ENCODE measurements at regions not wholly inside any gene's neighbourhood (a gene's known extent, or its start where the extent isn't known, plus 50 kb on each side); places are given as distances from the start of the nearest gene placed in this dataset.

DNA sequence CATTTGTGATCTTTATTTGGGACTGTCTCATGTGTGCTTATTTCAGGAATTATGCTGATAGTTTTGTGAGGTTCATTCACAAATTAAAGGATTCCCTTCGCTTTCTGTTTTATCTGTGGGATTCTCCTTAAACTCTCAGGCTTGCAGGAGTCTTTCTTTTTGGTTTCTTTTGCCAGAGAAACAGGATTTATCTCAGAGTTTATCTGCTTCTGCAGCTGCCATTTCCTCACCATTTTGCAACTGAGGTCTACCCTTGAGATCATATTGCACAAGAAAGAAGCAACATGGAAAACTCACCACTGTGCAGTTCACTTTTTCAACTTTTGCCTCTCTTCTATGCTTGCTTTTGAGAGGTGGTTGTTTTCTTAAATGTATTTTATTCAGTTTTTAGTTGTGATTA is 201.0 kb downstream of the PRL start:
- Histone ChIP-seq H3K27ac (no peak overlapping the region), H3K4me3 (no peak overlapping the region), H3K4me1 (no peaks in the 10 kb centered on the region), H3K36me3 (no peaks in the 10 kb centered on the region), H3K27me3 (no peaks in the 10 kb centered on the region), H3K9me3 (no peaks in the 10 kb centered on the region)
- no peak for TF ChIP-seq POLR2A (IDR thresholded peaks at IDR 0.05)
- TF ChIP-seq POLR2AphosphoS5 (IDR thresholded peaks at IDR 0.05; ENCODE audit: insufficient read depth in 1 of 2, low read depth in 1 of 2): no peak
- TF ChIP-seq, protein P1, sequence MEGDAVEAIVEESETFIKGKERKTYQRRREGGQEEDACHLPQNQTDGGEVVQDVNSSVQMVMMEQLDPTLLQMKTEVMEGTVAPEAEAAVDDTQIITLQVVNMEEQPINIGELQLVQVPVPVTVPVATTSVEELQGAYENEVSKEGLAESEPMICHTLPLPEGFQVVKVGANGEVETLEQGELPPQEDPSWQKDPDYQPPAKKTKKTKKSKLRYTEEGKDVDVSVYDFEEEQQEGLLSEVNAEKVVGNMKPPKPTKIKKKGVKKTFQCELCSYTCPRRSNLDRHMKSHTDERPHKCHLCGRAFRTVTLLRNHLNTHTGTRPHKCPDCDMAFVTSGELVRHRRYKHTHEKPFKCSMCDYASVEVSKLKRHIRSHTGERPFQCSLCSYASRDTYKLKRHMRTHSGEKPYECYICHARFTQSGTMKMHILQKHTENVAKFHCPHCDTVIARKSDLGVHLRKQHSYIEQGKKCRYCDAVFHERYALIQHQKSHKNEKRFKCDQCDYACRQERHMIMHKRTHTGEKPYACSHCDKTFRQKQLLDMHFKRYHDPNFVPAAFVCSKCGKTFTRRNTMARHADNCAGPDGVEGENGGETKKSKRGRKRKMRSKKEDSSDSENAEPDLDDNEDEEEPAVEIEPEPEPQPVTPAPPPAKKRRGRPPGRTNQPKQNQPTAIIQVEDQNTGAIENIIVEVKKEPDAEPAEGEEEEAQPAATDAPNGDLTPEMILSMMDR (IDR thresholded peaks at IDR 0.05): no peak
- intact Hi-C loops (cut with DNase I): no loop called here
- DNase-seq (ENCODE audit: extremely low spot score in 2 of 2): no peak

DNA sequence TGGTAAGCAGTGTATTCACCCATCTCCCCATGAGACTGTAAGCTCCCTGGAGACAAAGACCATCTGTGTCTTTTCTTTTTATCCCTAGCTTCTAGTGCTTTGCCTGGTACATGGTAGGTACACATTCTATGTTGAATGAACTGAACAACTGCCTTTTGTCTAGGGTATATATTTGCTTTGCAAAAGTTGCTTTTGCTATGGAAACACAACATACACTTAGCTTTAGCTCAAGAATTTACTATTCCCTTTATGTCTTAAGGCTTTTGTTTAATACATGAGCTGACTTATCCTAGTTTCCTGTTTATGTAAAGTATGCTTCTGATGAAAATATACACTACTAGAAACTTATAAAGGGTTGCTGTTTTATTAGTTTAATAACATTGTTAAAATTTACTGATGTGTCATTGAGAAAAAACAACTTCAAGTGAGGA is 198.2 kb downstream of the PRL start:
- intact Hi-C loops (cut with DNase I): no loop called here
- Histone ChIP-seq H3K27ac (no peak overlapping the region), H3K9me3 (no peaks in the 10 kb centered on the region), H3K27me3 (no peaks in the 10 kb centered on the region), H3K4me3 (no peak overlapping the region), H3K36me3 (no peaks in the 10 kb centered on the region), H3K4me1 (no peaks in the 10 kb centered on the region)
- DNase-seq (ENCODE audit: extremely low spot score in 2 of 2): no peak
- TF ChIP-seq POLR2AphosphoS5 (IDR thresholded peaks at IDR 0.05; ENCODE audit: insufficient read depth in 1 of 2, low read depth in 1 of 2) (no peak), POLR2A (IDR thresholded peaks at IDR 0.05) (no peak)
- TF ChIP-seq, protein P1 (IDR thresholded peaks at IDR 0.05): no peak

DNA sequence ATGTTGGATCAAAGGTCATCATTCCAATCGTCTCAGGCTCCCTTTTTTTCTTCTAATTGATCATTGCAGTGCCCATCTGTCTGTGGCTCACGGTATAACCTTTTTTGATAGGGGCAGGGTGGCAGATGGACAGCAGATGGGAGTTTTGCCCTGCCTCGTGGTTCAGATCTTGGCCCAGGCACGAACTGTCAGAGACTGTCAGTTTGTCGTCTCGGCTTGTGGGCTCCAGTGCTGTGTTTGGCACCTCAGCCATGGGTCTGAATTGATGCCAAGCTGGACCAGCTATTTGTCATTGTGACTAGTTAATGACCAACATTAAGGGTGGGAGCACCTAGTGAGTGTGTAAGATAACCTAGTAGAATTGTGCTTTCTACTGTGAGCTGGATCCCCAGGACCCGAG is 197.6 kb downstream of the PRL start:
- no peaks in the 10 kb centered on the region for H3K4me1 ChIP-seq
- TF ChIP-seq POLR2AphosphoS5 (IDR thresholded peaks at IDR 0.05; ENCODE audit: insufficient read depth in 1 of 2, low read depth in 1 of 2): no peak
- no peak for TF ChIP-seq POLR2A (IDR thresholded peaks at IDR 0.05)
- TF ChIP-seq, protein P1 (IDR thresholded peaks at IDR 0.05): no peak
- intact Hi-C loops (cut with DNase I): no loop called here
- no peaks in the 10 kb centered on the region for H3K36me3 ChIP-seq
- no peaks in the 10 kb centered on the region for H3K9me3 ChIP-seq
- DNase-seq (ENCODE audit: extremely low spot score in 2 of 2): no peak
- H3K4me3 ChIP-seq: no peak overlapping the region
- H3K27ac ChIP-seq: no peak overlapping the region
- H3K27me3 ChIP-seq: no peaks in the 10 kb centered on the region

DNA sequence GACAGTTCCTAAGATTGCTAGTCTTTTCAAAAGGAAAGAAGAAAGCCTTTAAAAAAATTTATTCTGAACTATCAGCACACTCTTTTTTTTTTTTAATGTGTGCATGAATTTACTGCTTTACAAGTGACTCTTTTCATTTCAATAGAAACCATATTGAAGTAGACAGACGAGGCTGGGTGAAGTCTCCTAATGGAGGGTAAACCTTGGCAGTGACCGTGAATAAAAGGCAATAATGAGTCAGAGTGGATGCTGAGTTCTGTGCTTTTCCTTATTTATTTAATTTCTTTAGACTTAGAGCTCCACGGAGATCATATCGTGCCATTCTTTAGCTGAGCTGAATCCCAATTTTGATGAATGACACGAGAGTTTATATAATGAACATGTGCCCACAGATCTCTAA is 196.9 kb downstream of the PRL start:
- TF ChIP-seq POLR2AphosphoS5 (IDR thresholded peaks at IDR 0.05; ENCODE audit: insufficient read depth in 1 of 2, low read depth in 1 of 2): no peak
- TF ChIP-seq, protein P1 (IDR thresholded peaks at IDR 0.05): no peak
- TF ChIP-seq POLR2A (IDR thresholded peaks at IDR 0.05): no peak
- no peaks in the 10 kb centered on the region for H3K9me3 ChIP-seq
- H3K27me3 ChIP-seq: no peaks in the 10 kb centered on the region
- H3K36me3 ChIP-seq: no peaks in the 10 kb centered on the region
- no peak overlapping the region for H3K27ac ChIP-seq
- intact Hi-C loops (cut with DNase I): no loop called here
- no peaks in the 10 kb centered on the region for H3K4me1 ChIP-seq
- no peak overlapping the region for H3K4me3 ChIP-seq
- DNase-seq (ENCODE audit: extremely low spot score in 2 of 2): no peak

DNA sequence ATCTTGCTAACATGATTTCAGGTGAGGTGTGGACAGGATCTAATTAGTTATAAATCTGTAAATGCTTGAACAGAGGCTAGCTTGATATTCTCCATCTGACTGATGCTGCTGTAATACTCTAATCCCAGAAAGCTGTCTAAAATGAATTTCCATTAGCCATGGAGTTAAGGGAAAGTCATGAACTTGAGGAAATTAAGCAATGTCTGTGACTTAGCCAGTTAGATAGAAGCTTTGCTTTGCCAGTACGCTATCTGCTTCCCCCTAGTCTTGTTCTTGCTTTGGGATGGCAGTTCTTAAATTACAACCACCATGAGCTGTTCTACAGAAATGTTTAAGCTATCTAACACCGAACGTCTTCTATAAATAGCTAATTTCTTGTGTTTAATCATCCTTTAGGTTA is 195.7 kb downstream of the PRL start:
- Histone ChIP-seq H3K36me3 (no peaks in the 10 kb centered on the region), H3K9me3 (no peaks in the 10 kb centered on the region), H3K27me3 (no peaks in the 10 kb centered on the region), H3K4me3 (no peak overlapping the region), H3K27ac (no peak overlapping the region), H3K4me1 (no peaks in the 10 kb centered on the region)
- intact Hi-C loops (cut with DNase I): no loop called here
- no peak for TF ChIP-seq POLR2AphosphoS5 (IDR thresholded peaks at IDR 0.05; ENCODE audit: insufficient read depth in 1 of 2, low read depth in 1 of 2)
- TF ChIP-seq, protein P1 (IDR thresholded peaks at IDR 0.05): no peak
- no peak for TF ChIP-seq POLR2A (IDR thresholded peaks at IDR 0.05)
- no peak for DNase-seq (ENCODE audit: extremely low spot score in 2 of 2)
